ENCODE measurements at regions not wholly inside any gene's neighbourhood (a gene's known extent, or its start where the extent isn't known, plus 50 kb on each side); places are given as distances from the start of the nearest gene placed in this dataset.
"Not testable (repeated sequence)": the region's sequence is repeated elsewhere in the genome, so short reads cannot be mapped to it uniquely, and the experiment has no call there.

- DNase-seq, result peak; percentile 80
- in situ Hi-C loops (cut with MboI), result no loop called here
- H3K9me2 ChIP-seq (ENCODE audit: insufficient read depth), result peaks cover 6% of the 10 kb centered on the region; the same call in 1 of the 2 replicates
Measured at GRCh38 chr7:27442455-27442854, 199.9 kb downstream of the EVX1 start.

GRCh38 chr7:27449046-27449445 lies 206.4 kb downstream of the EVX1 start:
- H3K4me1 ChIP-seq (ENCODE audit: insufficient read depth); H4K20me1 ChIP-seq (ENCODE audit: insufficient read depth); H3K79me2 ChIP-seq (ENCODE audit: insufficient read depth); DNase-seq; H3K4me3 ChIP-seq; H3K9me3 ChIP-seq (ENCODE audit: low read depth); H3K9ac ChIP-seq; H3F3A ChIP-seq (ENCODE audit: insufficient read depth); H3K27ac ChIP-seq; H3K4me2 ChIP-seq (ENCODE audit: unreplicated experiment); in situ Hi-C loops (cut with MboI); H3K9me2 ChIP-seq (ENCODE audit: insufficient read depth); H2AFZ ChIP-seq; H3K36me3 ChIP-seq (ENCODE audit: low read depth); H3K27me3 ChIP-seq (replicated peaks; ENCODE audit: insufficient read depth): not testable (repeated sequence)
- 41 to 56% methylated on average over 7 to 8 of the region's 8 CpGs for WGBS, 2 experiments (ENCODE audit: low coverage in 1 of 2, low lambda C conversion rate in 2 of 2, missing lambda C conversion rate in 2 of 2)

More at GRCh38 chr7:27442455-27442854, 199.9 kb downstream of the EVX1 start:
- Histone ChIP-seq H3K4me2 (ENCODE audit: unreplicated experiment) (no peak overlapping the region), H3K36me3 (ENCODE audit: low read depth) (no peaks in the 10 kb centered on the region), H3K9ac (no peak overlapping the region), H3K27me3 (replicated peaks; ENCODE audit: insufficient read depth) (no peaks in the 10 kb centered on the region), H3K79me2 (ENCODE audit: insufficient read depth) (no peaks in the 10 kb centered on the region), H3F3A (ENCODE audit: insufficient read depth) (peaks cover 15% of the 10 kb centered on the region; the same call in 1 of the 2 replicates), H4K20me1 (ENCODE audit: insufficient read depth) (no peaks in the 10 kb centered on the region), H3K4me1 (ENCODE audit: insufficient read depth) (0 out of 2 replicates have a peak, but pooled peaks cover 4% of the 10 kb centered on the region), H3K4me3 (no peak overlapping the region), H2AFZ (no peak overlapping the region), H3K9me3 (ENCODE audit: low read depth) (no peaks in the 10 kb centered on the region), H3K27ac (no peak overlapping the region)
- TF ChIP-seq EZH2 (IDR thresholded peaks at IDR 0.05; ENCODE audit: insufficient read depth, poor library complexity, severe bottlenecking) (no peak), EZH2phosphoT487 (IDR thresholded peaks at IDR 0.05; ENCODE audit: insufficient read depth, low read depth) (no peak)

DNA sequence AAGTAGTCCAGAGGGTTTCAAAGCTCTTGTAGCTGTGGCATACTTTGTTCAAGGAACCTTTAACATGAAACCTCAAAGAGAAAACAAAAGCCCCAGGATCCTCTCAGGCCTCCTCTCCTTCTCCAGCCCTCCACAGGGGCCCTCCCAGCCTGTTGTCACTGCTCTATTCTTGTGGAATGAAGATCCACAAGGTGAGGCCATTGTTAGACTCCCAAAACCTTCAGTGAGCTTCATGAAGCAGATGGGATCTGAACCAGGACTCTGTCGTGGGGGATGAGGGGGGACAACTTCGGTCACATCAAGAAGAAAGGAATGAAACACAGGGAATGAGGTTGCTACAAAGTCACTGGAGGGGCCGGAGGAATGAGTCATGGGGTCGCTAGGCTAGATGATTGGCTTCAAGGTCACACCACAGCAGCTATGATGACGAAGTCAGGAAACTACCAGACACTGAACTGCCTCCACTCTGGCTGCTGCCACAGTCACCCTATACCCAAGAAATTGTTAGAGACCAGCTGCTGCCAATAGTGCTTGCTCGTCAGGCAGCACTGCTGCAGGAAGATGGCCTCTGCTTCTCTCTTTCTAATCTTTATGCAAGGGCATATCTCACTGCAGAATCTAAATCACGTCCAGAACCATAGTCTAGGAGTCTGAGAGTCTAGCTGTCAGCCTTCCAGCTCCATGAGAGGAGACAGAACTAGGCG lies 208.8 kb downstream of the HIBADH start:
- no peak for TF ChIP-seq EZH2phosphoT487 (IDR thresholded peaks at IDR 0.05; ENCODE audit: insufficient read depth, low read depth)
- no peak for TF ChIP-seq EZH2 (IDR thresholded peaks at IDR 0.05; ENCODE audit: insufficient read depth, poor library complexity, severe bottlenecking)
- Histone ChIP-seq H3K36me3 (ENCODE audit: low read depth) (no peaks in the 10 kb centered on the region), H3K4me2 (ENCODE audit: unreplicated experiment) (peak overlapping the region; percentile 53), H3K27me3 (replicated peaks; ENCODE audit: insufficient read depth) (no peaks in the 10 kb centered on the region), H3K79me2 (ENCODE audit: insufficient read depth) (no peaks in the 10 kb centered on the region), H3F3A (ENCODE audit: insufficient read depth) (peaks cover 5% of the 10 kb centered on the region; the same call in 1 of the 2 replicates), H3K27ac (peak overlapping the region; percentile 36), H3K9me3 (ENCODE audit: low read depth) (no peaks in the 10 kb centered on the region), H3K4me1 (ENCODE audit: insufficient read depth) (peaks cover 10% of the 10 kb centered on the region), H3K9ac (no peak overlapping the region), H2AFZ (peak overlapping the region; percentile 46), H3K4me3 (0 out of 2 replicates have a peak overlapping the region, but pooled peaks have one; percentile 13), H3K9me2 (ENCODE audit: insufficient read depth) (no peaks in the 10 kb centered on the region), H4K20me1 (ENCODE audit: insufficient read depth) (no peaks in the 10 kb centered on the region)
- in situ Hi-C loops (cut with MboI), result no loop called here
- DNase-seq, result peak; percentile 73
- WGBS, 2 experiments (ENCODE audit: low coverage in 1 of 2, low lambda C conversion rate in 2 of 2, missing lambda C conversion rate in 2 of 2), result 11 to 17% methylated on average over 8 of the region's 8 CpGs

- WGBS, 2 experiments (ENCODE audit: low coverage in 1 of 2, low lambda C conversion rate in 2 of 2, missing lambda C conversion rate in 2 of 2), result 91 to 93% methylated on average over 13 to 16 of the region's 16 CpGs
- H3K4me2 ChIP-seq (ENCODE audit: unreplicated experiment); in situ Hi-C loops (cut with MboI): not testable (repeated sequence)
Measured at GRCh38 chr7:27457120-27457519, 205.6 kb downstream of the HIBADH start.

GRCh38 chr7:27457603-27458565 lies 204.8 kb downstream of the HIBADH start:
- in situ Hi-C loops (cut with MboI); H3K27me3 ChIP-seq (replicated peaks; ENCODE audit: insufficient read depth); H4K20me1 ChIP-seq (ENCODE audit: insufficient read depth); H3K4me2 ChIP-seq (ENCODE audit: unreplicated experiment); H3K9me3 ChIP-seq (ENCODE audit: low read depth); DNase-seq; H3K27ac ChIP-seq; H3K9ac ChIP-seq; H3K4me3 ChIP-seq; H3K9me2 ChIP-seq (ENCODE audit: insufficient read depth); H3K79me2 ChIP-seq (ENCODE audit: insufficient read depth); H2AFZ ChIP-seq; H3K36me3 ChIP-seq (ENCODE audit: low read depth): not testable (repeated sequence)
- WGBS, 2 experiments (ENCODE audit: low coverage in 1 of 2, low lambda C conversion rate in 2 of 2, missing lambda C conversion rate in 2 of 2), result 83 to 91% methylated on average over 27 to 30 of the region's 35 CpGs
- peaks cover 12% of the 10 kb centered on the region for H3K4me1 ChIP-seq (ENCODE audit: insufficient read depth)
- H3F3A ChIP-seq (ENCODE audit: insufficient read depth), result peaks cover 12% of the 10 kb centered on the region; the same call in 1 of the 2 replicates

More at GRCh38 chr7:27457120-27457519, 205.6 kb downstream of the HIBADH start:
- not testable (repeated sequence) for H3K4me3 ChIP-seq; H4K20me1 ChIP-seq (ENCODE audit: insufficient read depth); H2AFZ ChIP-seq; H3K27ac ChIP-seq; H3K9ac ChIP-seq; H3K9me2 ChIP-seq (ENCODE audit: insufficient read depth); DNase-seq; H3K79me2 ChIP-seq (ENCODE audit: insufficient read depth); H3K27me3 ChIP-seq (replicated peaks; ENCODE audit: insufficient read depth); H3K9me3 ChIP-seq (ENCODE audit: low read depth); H3K36me3 ChIP-seq (ENCODE audit: low read depth)
- Histone ChIP-seq H3F3A (ENCODE audit: insufficient read depth) (peaks cover 12% of the 10 kb centered on the region; the same call in 1 of the 2 replicates), H3K4me1 (ENCODE audit: insufficient read depth) (peaks cover 12% of the 10 kb centered on the region)

Data from GM23248 (cell line).